ENCODE measurements at regions not wholly inside any gene's neighbourhood (a gene's known extent, or its start where the extent isn't known, plus 50 kb on each side); places are given as distances from the start of the nearest gene placed in this dataset.

- TF ChIP-seq EZH2 (IDR thresholded peaks at IDR 0.05; ENCODE audit: low read depth, unreplicated experiment) (no peak), NANOG (IDR thresholded peaks at IDR 0.05; ENCODE audit: borderline replicate concordance) (no peak), EZH2phosphoT487 (IDR thresholded peaks at IDR 0.05; ENCODE audit: unreplicated experiment) (no peak), ZNF114 (CRISPR knock-in tag; IDR thresholded peaks at IDR 0.05) (no peak), JUNB (IDR thresholded peaks at IDR 0.05; ENCODE audit: unreplicated experiment) (no peak), REST (IDR thresholded peaks at IDR 0.05; ENCODE audit: unreplicated experiment) (no peak), STAT1 (IDR thresholded peaks at IDR 0.05; ENCODE audit: unreplicated experiment) (no peak), CREB1 (CRISPR knock-in tag; IDR thresholded peaks at IDR 0.05; ENCODE audit: low read depth) (no peak), POLR2AphosphoS5 (IDR thresholded peaks at IDR 0.05; ENCODE audit: low read depth) (no peak), ETS1 (IDR thresholded peaks at IDR 0.05) (no peak), CTCF (conservative IDR thresholded peaks at IDR 0.05; ENCODE audit: low read depth in 2 of 2) (no peak)
Measured at GRCh38 chr12:127640181-127640886, 626.6 kb upstream of the TMEM132C start (continued).

- peaks cover 51% of the 10 kb centered on the region for H3K36me3 Mint-ChIP-seq (ENCODE audit: low read depth)
- no peak for TF ChIP-seq REST (IDR thresholded peaks at IDR 0.05; ENCODE audit: unreplicated experiment)
- TF ChIP-seq ZNF114 (CRISPR knock-in tag; IDR thresholded peaks at IDR 0.05), result no peak
- no peak for TF ChIP-seq JUNB (IDR thresholded peaks at IDR 0.05; ENCODE audit: unreplicated experiment)
- no peak for TF ChIP-seq CTCF (conservative IDR thresholded peaks at IDR 0.05; ENCODE audit: low read depth in 2 of 2)
- no peak for TF ChIP-seq NANOG (IDR thresholded peaks at IDR 0.05; ENCODE audit: borderline replicate concordance)
- TF ChIP-seq STAT1 (IDR thresholded peaks at IDR 0.05; ENCODE audit: unreplicated experiment), result no peak
- no peak for TF ChIP-seq ETS1 (IDR thresholded peaks at IDR 0.05)
- no peak for TF ChIP-seq EZH2phosphoT487 (IDR thresholded peaks at IDR 0.05; ENCODE audit: unreplicated experiment)
- TF ChIP-seq POLR2AphosphoS5 (IDR thresholded peaks at IDR 0.05; ENCODE audit: low read depth), result no peak
Measured at GRCh38 chr12:127642208-127642607, 624.8 kb upstream of the TMEM132C start.

More at GRCh38 chr12:127642208-127642607, 624.8 kb upstream of the TMEM132C start:
- H3K4me1 Mint-ChIP-seq, result no peaks in the 10 kb centered on the region
- Histone ChIP-seq H3F3A (replicated peaks; ENCODE audit: low read depth) (no peaks in the 10 kb centered on the region), H3K79me2 (replicated peaks; ENCODE audit: insufficient read depth) (no peaks in the 10 kb centered on the region), H3K27me3 (ENCODE audit: insufficient read depth) (no peaks in the 10 kb centered on the region), H3K4me1 (ENCODE audit: insufficient read depth) (no peaks in the 10 kb centered on the region), H3K27ac (ENCODE audit: low read depth) (no peak overlapping the region), H3K4me2 (no peak overlapping the region), H3K4me3 (no peak overlapping the region), H3K9me2 (ENCODE audit: insufficient read depth) (peaks cover 5% of the 10 kb centered on the region; the same call in 1 of the 2 replicates), H4K20me1 (replicated peaks; ENCODE audit: insufficient read depth) (no peaks in the 10 kb centered on the region), H2AFZ (no peak overlapping the region), H3K36me3 (ENCODE audit: insufficient read depth) (no peaks in the 10 kb centered on the region)
- H3K27ac Mint-ChIP-seq, result no peak overlapping the region
- H3K27me3 Mint-ChIP-seq (ENCODE audit: insufficient read depth, low read depth, poor library complexity), result peaks cover 3% of the 10 kb centered on the region
- peaks cover 93% of the 10 kb centered on the region for H3K9me3 Mint-ChIP-seq
- DNase-seq (ENCODE audit: low spot score) (no peak), ATAC-seq (no peak)
- H3K4me3 Mint-ChIP-seq, result no peak overlapping the region
